ENCODE measurements at regions not wholly inside any gene's neighbourhood (a gene's known extent, or its start where the extent isn't known, plus 50 kb on each side); places are given as distances from the start of the nearest gene placed in this dataset.
"Not testable (repeated sequence)": the region's sequence is repeated elsewhere in the genome, so short reads cannot be mapped to it uniquely, and the experiment has no call there.

GRCh38 chr17:31678431-31678830 is 180.6 kb downstream of the COPRS start:
- no peaks in the 10 kb centered on the region for H3K27me3 ChIP-seq
- no peaks in the 10 kb centered on the region for H3K4me1 ChIP-seq
- WGBS, 2 donors, result 63 to 80% methylated on average over 1 of the region's 1 CpG
- H3K27ac ChIP-seq, result no peak overlapping the region
- H3K36me3 ChIP-seq (replicated peaks in 1 of 2; ENCODE audit: insufficient read depth in 1 of 2, low read depth in 2 of 2), result no peaks in the 10 kb centered on the region
- TF ChIP-seq POLR2A (IDR thresholded peaks at IDR 0.05), result no peak
- TF ChIP-seq CTCF (IDR thresholded peaks at IDR 0.05), result no peak
- no peaks in the 10 kb centered on the region for H3K9me3 ChIP-seq
- H3K4me3 ChIP-seq, result no peak overlapping the region
- intact Hi-C loops (cut with DNase I), result no loop called here
- ATAC-seq (no peak), DNase-seq (no peak)

- intact Hi-C loops (cut with DNase I), result no loop called here
- H3K4me1 ChIP-seq, result no peaks in the 10 kb centered on the region
- no peaks in the 10 kb centered on the region for H3K36me3 ChIP-seq (replicated peaks in 1 of 2; ENCODE audit: insufficient read depth in 1 of 2, low read depth in 2 of 2)
- DNase-seq (no peak), ATAC-seq (no peak)
- TF ChIP-seq POLR2A (IDR thresholded peaks at IDR 0.05), result no peak
- no peak for TF ChIP-seq CTCF (IDR thresholded peaks at IDR 0.05)
- no peaks in the 10 kb centered on the region for H3K9me3 ChIP-seq
- no peaks in the 10 kb centered on the region for H3K27me3 ChIP-seq
- WGBS, 2 donors, result 78 to 83% methylated on average over 5 to 6 of the region's 6 CpGs
- no peak overlapping the region for H3K4me3 ChIP-seq
- no peak overlapping the region for H3K27ac ChIP-seq
Observed at GRCh38 chr17:31677681-31678080, 181.4 kb downstream of the COPRS start.

GRCh38 chr17:31677036-31677435 is 182.0 kb downstream of the COPRS start:
- Histone ChIP-seq H3K27me3 (no peaks in the 10 kb centered on the region), H3K4me3 (no peak overlapping the region), H3K36me3 (replicated peaks in 1 of 2; ENCODE audit: insufficient read depth in 1 of 2, low read depth in 2 of 2) (no peaks in the 10 kb centered on the region), H3K9me3 (no peaks in the 10 kb centered on the region), H3K4me1 (no peaks in the 10 kb centered on the region), H3K27ac (no peak overlapping the region)
- intact Hi-C loops (cut with DNase I), result no loop called here
- no peak for ATAC-seq
- WGBS, 2 donors, result 49 to 67% methylated on average over 4 of the region's 4 CpGs
- no peak for DNase-seq
- TF ChIP-seq CTCF (IDR thresholded peaks at IDR 0.05) (no peak), POLR2A (IDR thresholded peaks at IDR 0.05) (no peak)

- ATAC-seq; H3K4me3 ChIP-seq; H3K9me3 ChIP-seq; H3K4me1 ChIP-seq; H3K27me3 ChIP-seq; DNase-seq; H3K27ac ChIP-seq; intact Hi-C loops (cut with DNase I); H3K36me3 ChIP-seq (replicated peaks in 1 of 2; ENCODE audit: insufficient read depth in 1 of 2, low read depth in 2 of 2): not testable (repeated sequence)
- 64 to 77% methylated on average over 5 of the region's 5 CpGs for WGBS, 2 donors
Observed at GRCh38 chr17:31675392-31675791, 183.7 kb downstream of the COPRS start.

GRCh38 chr17:31674717-31675349 is 184.2 kb downstream of the COPRS start:
- no peak for TF ChIP-seq CTCF (IDR thresholded peaks at IDR 0.05)
- TF ChIP-seq POLR2A (IDR thresholded peaks at IDR 0.05), result no peak
- Histone ChIP-seq H3K9me3 (no peaks in the 10 kb centered on the region), H3K36me3 (replicated peaks in 1 of 2; ENCODE audit: insufficient read depth in 1 of 2, low read depth in 2 of 2) (no peaks in the 10 kb centered on the region), H3K27ac (no peak overlapping the region), H3K4me3 (no peak overlapping the region), H3K4me1 (no peaks in the 10 kb centered on the region), H3K27me3 (no peaks in the 10 kb centered on the region)
- ATAC-seq, result no peak
- no peak for DNase-seq
- intact Hi-C loops (cut with DNase I), result no loop called here
- WGBS, 2 donors, result 70 to 76% methylated on average over 5 of the region's 5 CpGs
